IgD-negative memory B cell (primary cell): ENCODE measurements at regions not wholly inside any gene's neighbourhood (a gene's known extent, or its start where the extent isn't known, plus 50 kb on each side); places are given as distances from the start of the nearest gene placed in this dataset.
"Not testable (repeated sequence)": the region's sequence is repeated elsewhere in the genome, so short reads cannot be mapped to it uniquely, and the experiment has no call there.

Experiments
- H3K27ac Mint-ChIP-seq, 3 donors: one replicate each; pipeline ENCODE4 v1.8.0; 2020 to 2022; ENCODE audit warnings: mild to moderate bottlenecking in 3 of 3, mixed read lengths in 3 of 3, moderate library complexity in 1 of 3
- H3K27me3 Mint-ChIP-seq: one replicate; pipeline ENCODE4 v1.8.0; 2021; ENCODE audit warnings: mixed read lengths
- H3K36me3 Mint-ChIP-seq: one replicate; pipeline ENCODE4 v1.8.0; 2020; ENCODE audit warnings: mild to moderate bottlenecking, mixed read lengths
- H3K4me1 Mint-ChIP-seq, 3 donors: one replicate each; pipeline ENCODE4 v1.8.0; 2020 to 2022; ENCODE audit warnings: mixed read lengths in 3 of 3, mild to moderate bottlenecking in 1 of 3
- H3K4me3 Mint-ChIP-seq, 4 donors: one replicate each; pipeline ENCODE4 v1.8.0; 2020 to 2022; ENCODE audit warnings: mild to moderate bottlenecking in 4 of 4, mixed read lengths in 4 of 4, moderate library complexity in 3 of 4
- H3K9me3 Mint-ChIP-seq, 3 donors: one replicate each; pipeline ENCODE4 v1.8.0; 2020 to 2021; ENCODE audit warnings: mixed read lengths in 3 of 3, mild to moderate bottlenecking in 1 of 3

- Mint-ChIP-seq H3K27ac (no peak overlapping the region), H3K9me3 (no peaks in the 10 kb centered on the region), H3K27me3 (no peaks in the 10 kb centered on the region)
Measured at GRCh38 chr6:112477125-112477524, 130.0 kb downstream of the RFPL4B start.

GRCh38 chr6:112478036-112478435 lies 130.9 kb downstream of the RFPL4B start:
- Mint-ChIP-seq H3K4me3 (no peak overlapping the region), H3K36me3 (no peaks in the 10 kb centered on the region), H3K4me1 (no peaks in the 10 kb centered on the region), H3K27me3 (no peaks in the 10 kb centered on the region), H3K27ac (no peak overlapping the region), H3K9me3 (no peaks in the 10 kb centered on the region)

More at GRCh38 chr6:112477125-112477524, 130.0 kb downstream of the RFPL4B start:
- Mint-ChIP-seq H3K4me1 (no peaks in the 10 kb centered on the region), H3K36me3 (no peaks in the 10 kb centered on the region), H3K4me3 (no peak overlapping the region)

- H3K27ac Mint-ChIP-seq, H3K9me3 Mint-ChIP-seq, H3K4me3 Mint-ChIP-seq, H3K36me3 Mint-ChIP-seq, H3K27me3 Mint-ChIP-seq, H3K4me1 Mint-ChIP-seq: not testable (repeated sequence)
Measured at GRCh38 chr6:112479975-112480374, 132.8 kb downstream of the RFPL4B start.

- H3K36me3 Mint-ChIP-seq = no peaks in the 10 kb centered on the region
- H3K27ac Mint-ChIP-seq = no peak overlapping the region
- H3K4me1 Mint-ChIP-seq = no peaks in the 10 kb centered on the region
- no peaks in the 10 kb centered on the region for H3K27me3 Mint-ChIP-seq
- H3K4me3 Mint-ChIP-seq = no peak overlapping the region
- H3K9me3 Mint-ChIP-seq = no peaks in the 10 kb centered on the region
Measured at GRCh38 chr6:112480553-112480952, 133.4 kb downstream of the RFPL4B start.

GRCh38 chr6:112481211-112481610 lies 134.1 kb downstream of the RFPL4B start:
- no peaks in the 10 kb centered on the region for H3K36me3 Mint-ChIP-seq
- H3K27ac Mint-ChIP-seq = no peak overlapping the region
- H3K4me1 Mint-ChIP-seq = no peaks in the 10 kb centered on the region
- H3K4me3 Mint-ChIP-seq = no peak overlapping the region
- H3K27me3 Mint-ChIP-seq = no peaks in the 10 kb centered on the region
- H3K9me3 Mint-ChIP-seq = no peaks in the 10 kb centered on the region

GRCh38 chr6:112482373-112482772 lies 135.2 kb downstream of the RFPL4B start:
- H3K4me1 Mint-ChIP-seq = no peaks in the 10 kb centered on the region
- H3K36me3 Mint-ChIP-seq = no peaks in the 10 kb centered on the region
- no peak overlapping the region for H3K4me3 Mint-ChIP-seq
- no peak overlapping the region for H3K27ac Mint-ChIP-seq
- no peaks in the 10 kb centered on the region for H3K27me3 Mint-ChIP-seq
- H3K9me3 Mint-ChIP-seq = no peaks in the 10 kb centered on the region

- H3K4me3 Mint-ChIP-seq = no peak overlapping the region
- no peaks in the 10 kb centered on the region for H3K9me3 Mint-ChIP-seq
- no peaks in the 10 kb centered on the region for H3K4me1 Mint-ChIP-seq
Measured at GRCh38 chr6:112485120-112485826, 138.1 kb downstream of the RFPL4B start.

GRCh38 chr6:112485827-112486212 lies 138.7 kb downstream of the RFPL4B start:
- H3K9me3 Mint-ChIP-seq = no peaks in the 10 kb centered on the region
- no peaks in the 10 kb centered on the region for H3K4me1 Mint-ChIP-seq
- H3K27me3 Mint-ChIP-seq = no peaks in the 10 kb centered on the region
- no peak overlapping the region for H3K27ac Mint-ChIP-seq
- H3K4me3 Mint-ChIP-seq = no peak overlapping the region
- no peaks in the 10 kb centered on the region for H3K36me3 Mint-ChIP-seq

More at GRCh38 chr6:112485120-112485826, 138.1 kb downstream of the RFPL4B start:
- no peaks in the 10 kb centered on the region for H3K36me3 Mint-ChIP-seq
- H3K27me3 Mint-ChIP-seq = no peaks in the 10 kb centered on the region
- no peak overlapping the region for H3K27ac Mint-ChIP-seq

GRCh38 chr6:112486454-112486853 lies 139.3 kb downstream of the RFPL4B start:
- Mint-ChIP-seq H3K36me3 (no peaks in the 10 kb centered on the region), H3K4me3 (no peak overlapping the region), H3K27ac (no peak overlapping the region), H3K9me3 (no peaks in the 10 kb centered on the region), H3K4me1 (no peaks in the 10 kb centered on the region), H3K27me3 (no peaks in the 10 kb centered on the region)

GRCh38 chr6:112488238-112488637 lies 141.1 kb downstream of the RFPL4B start:
- Mint-ChIP-seq H3K27ac (no peak overlapping the region), H3K4me3 (no peak overlapping the region), H3K27me3 (no peaks in the 10 kb centered on the region)

GRCh38 chr6:112501705-112502104 lies 154.6 kb downstream of the RFPL4B start:
- no peaks in the 10 kb centered on the region for H3K9me3 Mint-ChIP-seq
- H3K27me3 Mint-ChIP-seq = peaks cover under 1% of the 10 kb centered on the region
- H3K4me3 Mint-ChIP-seq = no peak overlapping the region
- H3K27ac Mint-ChIP-seq = no peak overlapping the region
- H3K36me3 Mint-ChIP-seq = no peaks in the 10 kb centered on the region
- H3K4me1 Mint-ChIP-seq = no peaks in the 10 kb centered on the region

More at GRCh38 chr6:112488238-112488637, 141.1 kb downstream of the RFPL4B start:
- no peaks in the 10 kb centered on the region for H3K4me1 Mint-ChIP-seq
- no peaks in the 10 kb centered on the region for H3K36me3 Mint-ChIP-seq
- no peaks in the 10 kb centered on the region for H3K9me3 Mint-ChIP-seq

GRCh38 chr6:112502351-112503090 lies 155.4 kb downstream of the RFPL4B start:
- Mint-ChIP-seq H3K4me3 (no peak overlapping the region), H3K9me3 (peaks cover 0 to 3% (median 0%) of the 10 kb centered on the region in 3 donors), H3K36me3 (no peaks in the 10 kb centered on the region), H3K4me1 (no peaks in the 10 kb centered on the region), H3K27ac (no peak overlapping the region), H3K27me3 (no peaks in the 10 kb centered on the region)

GRCh38 chr6:112503091-112503596 lies 156.0 kb downstream of the RFPL4B start:
- H3K4me3 Mint-ChIP-seq = no peak overlapping the region
- no peaks in the 10 kb centered on the region for H3K27me3 Mint-ChIP-seq
- H3K27ac Mint-ChIP-seq = no peak overlapping the region
- no peaks in the 10 kb centered on the region for H3K4me1 Mint-ChIP-seq
- peaks cover 0 to 4% (median 0%) of the 10 kb centered on the region in 3 donors for H3K9me3 Mint-ChIP-seq
- H3K36me3 Mint-ChIP-seq = no peaks in the 10 kb centered on the region

GRCh38 chr6:112504621-112505020 lies 157.5 kb downstream of the RFPL4B start:
- Mint-ChIP-seq H3K9me3 (peaks cover 0 to 7% (median 2%) of the 10 kb centered on the region in 3 donors), H3K27me3 (no peaks in the 10 kb centered on the region), H3K27ac (no peak overlapping the region), H3K36me3 (no peaks in the 10 kb centered on the region), H3K4me3 (no peak overlapping the region), H3K4me1 (no peaks in the 10 kb centered on the region)

- Mint-ChIP-seq H3K27me3 (no peaks in the 10 kb centered on the region), H3K4me3 (no peak overlapping the region), H3K27ac (no peak overlapping the region), H3K36me3 (no peaks in the 10 kb centered on the region), H3K9me3 (peaks cover 0 to 8% (median 2%) of the 10 kb centered on the region in 3 donors), H3K4me1 (no peaks in the 10 kb centered on the region)
Measured at GRCh38 chr6:112511441-112511840, 164.3 kb downstream of the RFPL4B start.

GRCh38 chr6:112513175-112513574 lies 166.0 kb downstream of the RFPL4B start:
- no peak overlapping the region for H3K4me3 Mint-ChIP-seq
- no peaks in the 10 kb centered on the region for H3K27me3 Mint-ChIP-seq
- no peaks in the 10 kb centered on the region for H3K4me1 Mint-ChIP-seq
- H3K36me3 Mint-ChIP-seq = no peaks in the 10 kb centered on the region
- no peak overlapping the region for H3K27ac Mint-ChIP-seq
- H3K9me3 Mint-ChIP-seq = peaks cover 0 to 3% (median 2%) of the 10 kb centered on the region in 3 donors
